SKM-1 (cell line): ENCODE measurements at regions not wholly inside any gene's neighbourhood (a gene's known extent, or its start where the extent isn't known, plus 50 kb on each side); places are given as distances from the start of the nearest gene placed in this dataset.
A peak's percentile ranks its signal among the peaks of the same experiment; 100 is the strongest.
"Not testable (repeated sequence)": the region's sequence is repeated elsewhere in the genome, so short reads cannot be mapped to it uniquely, and the experiment has no call there.

Experiments
- DNase-seq: peaks from one replicate; lab custom pipeline; 2025; ENCODE audit not compliant: unreplicated experiment; lab: John Stamatoyannopoulos, UW

DNA sequence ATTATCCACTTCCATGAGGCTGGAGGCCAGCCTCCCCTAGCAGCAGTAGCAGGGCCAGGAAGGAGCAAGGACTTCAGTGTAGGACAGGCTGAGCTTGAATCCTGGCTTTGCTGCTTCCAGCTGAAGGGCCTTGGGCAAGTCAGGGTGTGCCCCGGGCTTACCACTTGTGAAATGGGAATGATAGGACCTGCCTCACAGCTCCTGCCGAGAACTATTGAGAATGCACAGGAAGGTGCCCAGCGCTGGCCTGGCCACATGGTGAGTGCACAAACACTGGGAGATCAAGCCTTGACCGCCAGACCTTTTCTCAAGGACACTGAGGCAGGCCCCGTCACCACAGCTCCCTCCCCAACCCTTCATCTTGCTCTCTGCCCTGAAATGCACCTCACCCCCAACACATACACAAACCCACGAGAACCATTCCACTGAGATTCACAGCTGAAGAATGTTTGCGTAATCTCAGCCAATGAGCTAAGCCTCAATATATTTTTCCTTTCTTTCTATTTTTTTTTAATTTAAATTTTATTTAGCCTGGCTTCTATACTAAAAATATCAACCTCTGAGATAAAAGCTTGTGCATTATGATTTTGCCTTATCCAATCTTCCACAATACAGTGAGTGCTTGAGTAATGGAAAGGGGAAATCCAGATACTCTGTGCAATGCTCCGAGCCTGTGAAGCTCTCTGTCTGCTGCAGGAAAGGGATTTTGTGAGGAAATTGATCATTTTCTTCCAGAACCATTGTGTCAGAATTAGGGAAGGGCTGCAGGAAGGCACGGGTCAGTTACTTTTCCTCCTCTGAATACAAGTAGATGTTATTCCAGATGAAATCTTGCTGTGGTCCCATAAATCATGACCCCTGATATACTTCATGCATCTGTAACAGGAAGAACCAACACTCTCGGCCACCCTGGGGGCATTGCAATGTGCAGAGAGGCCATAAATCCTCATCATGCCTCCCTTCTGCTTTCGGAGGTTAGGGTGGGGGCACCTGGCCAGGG lies 193.9 kb downstream of the TLE3 start:
- no peak for DNase-seq

- no peak for DNase-seq
These were observed 191.2 kb downstream of the TLE3 start for GRCh38 chr15:69906256-69907185.

GRCh38 chr15:69908060-69908459 lies 189.7 kb downstream of the TLE3 start:
- no peak for DNase-seq

- no peak for DNase-seq
These were observed 188.9 kb downstream of the TLE3 start for GRCh38 chr15:69908590-69909420.

DNA sequence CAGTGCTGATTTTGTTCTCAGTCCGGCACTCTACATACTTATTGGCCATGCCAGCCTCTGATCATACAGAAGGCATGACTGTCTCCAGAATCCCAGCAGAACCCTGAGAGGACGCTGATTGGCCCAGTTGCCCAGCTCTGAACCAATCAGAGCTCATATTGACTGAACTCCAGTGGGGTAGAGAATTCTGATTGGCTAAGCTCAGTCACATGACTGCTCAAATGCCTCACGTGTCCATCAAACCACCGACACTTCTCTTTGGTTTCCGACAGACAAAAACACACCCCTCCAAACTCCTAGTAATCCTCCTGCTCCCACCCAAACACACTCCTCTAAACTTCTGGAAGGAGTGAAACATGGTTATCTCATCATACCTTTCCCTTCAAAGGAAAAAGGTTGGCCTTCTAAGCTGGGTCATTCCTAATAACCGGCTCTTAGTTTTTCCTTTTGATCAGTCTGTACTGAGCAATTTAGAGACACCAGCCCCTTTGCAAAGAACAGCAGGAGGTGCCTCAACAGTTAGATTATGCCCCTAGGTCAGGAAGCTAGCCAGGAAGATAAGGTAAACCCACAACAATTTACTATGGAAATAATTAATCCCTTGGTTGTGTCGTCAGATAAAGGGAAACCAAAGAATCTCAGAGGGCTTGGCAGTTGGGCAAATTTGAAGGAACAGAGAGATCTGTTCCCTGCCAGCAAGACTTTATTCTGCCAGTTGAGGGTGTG lies 187.8 kb downstream of the TLE3 start:
- DNase-seq = no peak

DNA sequence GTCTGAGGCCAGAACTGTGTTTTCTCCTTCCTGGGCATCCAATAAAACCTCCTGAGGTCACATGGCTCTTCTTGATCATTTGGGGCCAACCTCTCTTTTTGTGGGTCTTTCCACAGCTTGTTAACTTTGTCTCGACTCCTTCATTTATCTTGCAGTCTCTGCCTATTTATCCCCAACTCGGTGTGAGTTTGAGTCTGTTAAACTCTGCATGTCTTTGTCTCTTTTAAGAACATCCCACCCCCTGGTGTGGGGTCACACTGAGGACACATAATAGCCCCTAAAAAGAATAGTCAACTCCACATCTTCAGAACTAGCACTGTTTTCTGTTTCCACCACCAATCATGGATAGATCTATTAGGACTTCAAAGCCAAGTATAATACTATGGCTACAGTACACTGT lies 187.2 kb downstream of the TLE3 start:
- no peak for DNase-seq

- no peak for DNase-seq
These were observed 185.6 kb downstream of the TLE3 start for GRCh38 chr15:69912116-69912515.

DNA sequence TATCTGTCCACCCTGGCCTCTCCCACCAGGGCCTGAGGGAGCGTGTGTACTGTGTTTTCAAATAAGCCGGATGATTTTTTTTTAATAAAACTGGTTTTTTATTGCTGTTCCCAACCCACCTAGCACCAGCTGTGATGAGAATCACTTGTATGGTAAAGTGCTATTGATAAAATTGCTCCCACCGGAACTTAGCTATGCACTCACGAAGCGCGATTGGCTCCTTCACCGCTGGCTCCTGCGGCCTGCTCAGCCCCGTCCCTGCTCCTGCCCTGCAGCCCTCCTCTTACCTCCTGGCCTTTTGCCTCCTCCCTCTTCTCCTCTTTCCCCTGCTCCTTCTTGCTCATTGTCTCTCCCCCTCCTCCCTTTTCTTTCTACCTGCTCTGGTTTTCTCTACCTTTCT lies 183.7 kb downstream of the TLE3 start:
- no peak for DNase-seq

DNA sequence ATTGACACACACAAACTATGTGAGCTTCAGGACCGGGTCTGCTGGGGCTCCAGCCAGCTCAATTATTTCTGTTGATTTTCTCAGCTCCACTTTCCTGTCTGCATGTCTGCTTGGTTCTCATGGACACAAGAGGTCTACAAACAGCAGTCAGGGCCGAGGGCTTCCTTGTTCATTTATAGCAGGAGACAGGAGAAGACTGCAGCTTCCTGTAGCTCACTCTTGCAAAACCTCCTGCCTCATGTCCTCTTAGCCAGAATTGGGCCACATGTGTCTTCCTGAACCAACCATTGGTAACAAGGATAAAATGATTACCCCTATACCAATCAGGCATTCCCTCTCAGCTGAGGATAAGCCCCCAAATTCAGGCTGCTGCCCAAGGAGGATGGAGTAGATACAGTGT lies 182.8 kb downstream of the TLE3 start:
- peak; percentile 36 for DNase-seq

DNA sequence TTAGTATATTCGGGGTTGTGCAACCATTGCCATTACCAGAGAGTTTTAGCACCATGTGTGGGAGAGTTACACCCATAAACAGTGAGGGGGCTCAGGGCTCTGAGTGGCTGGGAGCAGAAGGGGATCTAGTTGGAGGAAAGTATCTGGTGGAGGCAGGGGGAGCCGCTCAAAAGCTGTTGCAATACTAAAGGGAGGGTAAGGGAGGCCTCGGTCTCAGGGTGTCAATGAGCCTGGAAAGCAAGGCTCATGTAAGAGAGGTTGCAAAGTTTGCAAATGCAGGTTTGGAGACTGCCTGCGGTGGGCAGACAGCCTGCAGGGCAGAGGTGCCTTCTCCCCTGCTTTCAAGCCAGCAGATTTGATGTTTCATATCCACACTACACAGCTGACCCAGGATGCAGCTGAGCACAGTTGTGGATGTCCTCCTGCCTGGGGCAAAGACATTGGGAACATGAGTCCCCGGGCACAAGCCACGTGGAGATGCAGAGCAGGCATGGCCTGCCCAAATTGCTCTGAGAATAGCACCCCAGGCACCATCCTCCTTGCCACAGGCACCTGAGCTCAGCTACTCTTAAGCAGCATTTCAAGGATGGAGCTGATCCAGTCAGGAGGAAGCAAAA lies 181.4 kb downstream of the TLE3 start:
- DNase-seq = no peak

GRCh38 chr15:69917056-69917455 lies 180.7 kb downstream of the TLE3 start:
- DNase-seq = no peak

- no peak for DNase-seq
These were observed 177.9 kb downstream of the TLE3 start for GRCh38 chr15:69919816-69920215.

DNA sequence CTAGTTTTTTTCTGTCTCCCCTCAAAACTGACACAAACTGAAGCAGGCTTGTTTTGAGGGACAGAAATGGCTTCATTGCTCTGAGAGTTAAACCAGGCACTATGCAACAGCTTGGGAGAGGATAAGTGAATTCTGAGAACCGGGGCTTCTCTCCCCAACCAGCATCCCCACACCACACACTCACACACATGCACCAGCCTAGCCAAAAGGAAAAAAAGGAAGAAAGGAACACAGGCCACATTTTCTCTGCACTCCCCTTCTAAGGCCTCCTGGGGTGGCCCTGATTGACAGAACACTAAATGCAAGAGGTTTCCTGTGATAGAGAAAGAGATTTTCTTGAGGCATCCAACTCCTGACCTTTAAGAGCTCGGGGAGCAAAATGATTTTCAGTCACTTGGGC lies 177.5 kb downstream of the TLE3 start:
- no peak for DNase-seq

DNA sequence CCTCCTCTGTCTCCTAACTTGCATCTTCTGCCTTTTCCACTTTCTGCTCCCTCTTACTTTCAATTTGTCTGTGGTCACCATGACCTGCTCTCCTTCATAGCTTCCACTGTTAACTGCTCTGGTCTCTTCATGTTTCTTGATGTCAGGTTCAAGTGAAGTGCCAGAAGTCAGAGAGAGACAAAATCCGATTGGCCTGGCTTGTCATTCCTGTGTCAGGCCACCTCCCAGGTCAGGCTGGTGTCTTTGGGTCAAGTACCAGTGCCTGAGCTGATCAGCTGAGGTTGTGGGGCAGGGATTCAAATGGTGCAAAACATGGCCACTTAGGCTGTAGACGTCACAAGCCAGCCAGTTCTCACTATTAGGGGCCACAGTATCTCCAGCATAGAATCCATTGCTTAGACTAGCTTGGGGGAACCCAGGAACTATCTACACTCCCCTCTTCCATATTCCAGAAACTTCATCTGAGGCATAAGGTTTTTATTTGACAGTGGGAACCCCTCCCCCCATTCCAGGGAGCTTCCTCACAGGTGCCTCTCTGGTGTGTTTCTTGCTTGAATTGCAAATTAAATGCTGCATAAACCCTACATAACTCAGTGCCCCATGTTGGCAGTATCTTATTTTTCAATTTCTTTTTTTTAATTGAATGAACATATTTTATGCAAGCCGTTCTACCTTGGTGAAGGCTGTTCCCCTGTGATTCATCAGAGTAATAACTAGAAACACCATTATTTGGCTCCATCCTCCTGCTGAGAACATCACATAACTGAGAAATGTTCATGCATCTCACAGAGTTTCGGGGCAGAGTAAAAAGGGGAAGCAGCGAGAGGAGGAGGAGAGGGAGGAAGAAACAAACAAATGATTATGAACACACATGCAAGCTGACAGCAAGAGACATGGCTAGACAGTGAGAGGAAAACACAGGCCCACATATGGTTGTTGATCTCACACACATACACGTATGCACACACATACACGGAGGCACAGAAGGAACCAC lies 175.8 kb downstream of the TLE3 start:
- peak; percentile 4 for DNase-seq

DNA sequence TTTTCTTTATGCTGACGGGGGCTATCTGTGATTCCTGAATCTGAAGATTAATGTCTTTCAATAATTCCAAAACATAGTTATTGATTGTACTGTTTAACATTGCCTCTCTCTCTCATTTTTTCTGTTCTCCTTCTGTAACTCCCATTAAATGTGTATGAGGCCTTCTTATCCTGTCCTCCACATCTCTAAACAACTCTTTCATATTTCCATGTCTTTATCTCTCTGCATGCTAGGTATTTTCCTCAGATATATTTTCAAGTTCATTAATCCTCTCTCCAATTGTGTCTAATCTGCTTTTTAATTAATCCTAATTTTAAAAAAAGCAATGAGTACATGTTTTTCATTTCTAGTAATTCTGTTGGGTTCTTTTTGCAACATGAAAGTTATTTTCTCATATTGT lies 173.2 kb downstream of the TLE3 start:
- DNase-seq = no peak

DNA sequence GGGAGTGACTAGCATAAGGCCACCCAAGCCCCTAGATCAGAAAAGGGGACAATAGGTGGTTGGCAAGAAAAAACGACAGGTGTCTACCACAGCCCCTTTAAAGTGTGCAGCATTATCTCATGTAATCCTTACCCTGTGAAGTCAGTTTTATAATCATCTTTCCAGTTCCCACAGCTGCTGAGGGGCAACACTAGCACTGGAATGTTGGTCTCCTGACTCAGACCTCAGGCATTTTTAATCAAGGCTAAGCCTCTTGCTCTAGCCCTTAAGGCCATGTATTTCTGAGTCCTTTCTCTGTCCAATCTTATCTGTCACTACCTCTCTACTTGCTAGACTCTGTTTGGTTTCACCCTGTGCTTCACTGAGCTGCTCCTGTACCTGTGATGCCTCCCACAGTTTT lies 171.7 kb downstream of the TLE3 start:
- no peak for DNase-seq

DNA sequence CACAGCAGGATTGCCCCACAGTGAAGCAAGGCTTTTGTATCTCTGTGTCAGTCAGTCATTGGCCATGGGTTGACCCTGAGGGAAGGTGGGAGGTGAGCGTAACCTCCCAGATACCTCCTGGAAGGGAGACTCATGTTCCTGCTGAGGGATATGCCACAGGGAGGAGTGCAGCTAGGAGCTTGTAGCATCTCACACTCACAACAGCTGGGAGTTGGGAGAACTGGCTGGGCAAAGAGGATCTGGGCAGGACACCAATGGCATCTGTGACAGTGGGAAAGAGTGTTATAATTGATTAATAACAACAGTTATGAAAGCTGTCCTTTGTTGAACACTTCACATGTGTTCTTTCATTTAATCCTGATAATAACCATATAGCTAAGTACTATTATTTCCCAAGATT lies 171.0 kb downstream of the TLE3 start:
- DNase-seq = no peak

GRCh38 chr15:69928890-69929289 lies 168.8 kb downstream of the TLE3 start:
- not testable (repeated sequence) for DNase-seq
